Upper lobe of right lung (tissue), 1 donor: ENCODE measurements at regions not wholly inside any gene's neighbourhood (a gene's known extent, or its start where the extent isn't known, plus 50 kb on each side); places are given as distances from the start of the nearest gene placed in this dataset.

Experiments used
- ATAC-seq: fragments of 200-7000 bp; cut with Tn5 transposase; one replicate; pipeline ENCODE4 v1.9.1; 2020; ENCODE audit warnings: mild to moderate bottlenecking, moderate library complexity
- DNase-seq: peaks from one replicate; pipeline ENCODE4 v3.0.0-alpha.2; 2020
- H3K27ac ChIP-seq: fragments of 200-600 bp; one replicate; pipeline ENCODE4 v1.8.0; 2022
- H3K27me3 ChIP-seq: fragments of 200-600 bp; one replicate; pipeline ENCODE4 v1.8.0; 2022; ENCODE audit warnings: mild to moderate bottlenecking
- H3K36me3 ChIP-seq: fragments of 200-600 bp; one replicate; pipeline ENCODE4 v1.8.0; 2022
- H3K4me1 ChIP-seq: fragments of 200-600 bp; one replicate; pipeline ENCODE4 v1.8.0; 2022
- H3K4me3 ChIP-seq: fragments of 200-600 bp; one replicate; pipeline ENCODE4 v1.8.0; 2022; ENCODE audit warnings: mild to moderate bottlenecking
- H3K9me3 ChIP-seq: fragments of 200-600 bp; one replicate; pipeline ENCODE4 v1.8.0; 2022
- CTCF ChIP-seq: fragments of 200-600 bp; IDR thresholded peaks from one replicate; pipeline ENCODE4 v1.8.0; 2022; ENCODE audit warnings: antibody characterized with exemption
- intact Hi-C: fragments of 100-400 bp; cut with DNase I; formaldehyde crosslinking; loops from one replicate; pipeline ENCODE4 v1.11.0; 2022
- donor health status: DM: no; HTN: yes; CAD: no; lungs with severe emphysema.

GRCh38 chr3:101931081-101931480 lies 81.8 kb downstream of the NFKBIZ start:
- Histone ChIP-seq H3K27me3 (no peaks in the 10 kb centered on the region), H3K4me3 (no peak overlapping the region), H3K36me3 (no peaks in the 10 kb centered on the region), H3K27ac (no peak overlapping the region), H3K4me1 (no peaks in the 10 kb centered on the region), H3K9me3 (no peaks in the 10 kb centered on the region)
- no peak for ATAC-seq
- no peak for TF ChIP-seq CTCF
- intact Hi-C loops, result no loop called here
- no peak for DNase-seq

GRCh38 chr3:101932326-101933068 lies 83.2 kb downstream of the NFKBIZ start:
- no peak overlapping the region for H3K4me3 ChIP-seq
- TF ChIP-seq CTCF, result no peak
- DNase-seq, result no peak

GRCh38 chr3:101936419-101937356 lies 87.4 kb downstream of the NFKBIZ start:
- H3K27ac ChIP-seq, result no peak overlapping the region
- H3K9me3 ChIP-seq, result no peaks in the 10 kb centered on the region
- no peak for DNase-seq
- peaks cover 41% of the 10 kb centered on the region for H3K4me1 ChIP-seq
- no peak overlapping the region for H3K4me3 ChIP-seq
- ATAC-seq, result peak; percentile 72
- intact Hi-C loops, result no loop called here
- H3K36me3 ChIP-seq, result no peaks in the 10 kb centered on the region
- no peak for TF ChIP-seq CTCF
- no peaks in the 10 kb centered on the region for H3K27me3 ChIP-seq

More at GRCh38 chr3:101932326-101933068, 83.2 kb downstream of the NFKBIZ start:
- no peaks in the 10 kb centered on the region for H3K9me3 ChIP-seq
- peaks cover under 1% of the 10 kb centered on the region for H3K4me1 ChIP-seq
- intact Hi-C loops, result no loop called here
- H3K27ac ChIP-seq, result no peak overlapping the region
- no peak for ATAC-seq
- no peaks in the 10 kb centered on the region for H3K36me3 ChIP-seq
- H3K27me3 ChIP-seq, result no peaks in the 10 kb centered on the region

- ATAC-seq, result peak; percentile 55
- Histone ChIP-seq H3K27ac (no peak overlapping the region), H3K4me1 (peaks cover 47% of the 10 kb centered on the region)
These were observed 89.0 kb downstream of the NFKBIZ start for GRCh38 chr3:101938262-101938847.

More at GRCh38 chr3:101938262-101938847, 89.0 kb downstream of the NFKBIZ start:
- H3K4me3 ChIP-seq, result no peak overlapping the region
- H3K9me3 ChIP-seq, result no peaks in the 10 kb centered on the region
- no peak for DNase-seq
- H3K27me3 ChIP-seq, result no peaks in the 10 kb centered on the region
- intact Hi-C loops, result no loop called here
- TF ChIP-seq CTCF, result no peak
- H3K36me3 ChIP-seq, result no peaks in the 10 kb centered on the region
